Neural cell (in vitro differentiated cells): ENCODE measurements at regions not wholly inside any gene's neighbourhood (a gene's known extent, or its start where the extent isn't known, plus 50 kb on each side); places are given as distances from the start of the nearest gene placed in this dataset.

Source experiments
- EZH2 ChIP-seq: fragments of 200-600, 300-800 bp; shearing (Covaris generic), sonication (generic); IDR thresholded peaks from 2 replicates; pipeline ENCODE4 v1.6.1; 2014; ENCODE audit warnings: antibody characterized with exemption, low read length, borderline replicate concordance, mild to moderate bottlenecking; ENCODE audit not compliant: insufficient read depth, poor library complexity, severe bottlenecking
- MXI1 ChIP-seq: fragments of 450-650 bp; conservative IDR thresholded peaks from 2 replicates; pipeline ENCODE4 v1.6.1; 2014; ENCODE audit warnings: antibody characterized with exemption, mild to moderate bottlenecking; ENCODE audit not compliant: poor library complexity, severe bottlenecking
- REST ChIP-seq: IDR thresholded peaks from 2 replicates; pipeline ENCODE4 v1.6.1; 2012; ENCODE audit warnings: borderline replicate concordance
- SMC3 ChIP-seq: fragments of 450-650 bp; conservative IDR thresholded peaks from 2 replicates; pipeline ENCODE4 v1.6.1; 2014; ENCODE audit warnings: antibody characterized with exemption, mild to moderate bottlenecking, moderate library complexity; ENCODE audit not compliant: poor library complexity
- TF ChIP-seq, protein P1 (sequence below): fragments of 450-650 bp; IDR thresholded peaks from 2 replicates; pipeline ENCODE4 v1.5.1; 2014; ENCODE audit warnings: antibody characterized with exemption, mild to moderate bottlenecking, moderate library complexity; ENCODE audit not compliant: poor library complexity, severe bottlenecking

- TF ChIP-seq MXI1 (no peak), REST (no peak), SMC3 (no peak), EZH2 (no peak)
- TF ChIP-seq, protein P1, sequence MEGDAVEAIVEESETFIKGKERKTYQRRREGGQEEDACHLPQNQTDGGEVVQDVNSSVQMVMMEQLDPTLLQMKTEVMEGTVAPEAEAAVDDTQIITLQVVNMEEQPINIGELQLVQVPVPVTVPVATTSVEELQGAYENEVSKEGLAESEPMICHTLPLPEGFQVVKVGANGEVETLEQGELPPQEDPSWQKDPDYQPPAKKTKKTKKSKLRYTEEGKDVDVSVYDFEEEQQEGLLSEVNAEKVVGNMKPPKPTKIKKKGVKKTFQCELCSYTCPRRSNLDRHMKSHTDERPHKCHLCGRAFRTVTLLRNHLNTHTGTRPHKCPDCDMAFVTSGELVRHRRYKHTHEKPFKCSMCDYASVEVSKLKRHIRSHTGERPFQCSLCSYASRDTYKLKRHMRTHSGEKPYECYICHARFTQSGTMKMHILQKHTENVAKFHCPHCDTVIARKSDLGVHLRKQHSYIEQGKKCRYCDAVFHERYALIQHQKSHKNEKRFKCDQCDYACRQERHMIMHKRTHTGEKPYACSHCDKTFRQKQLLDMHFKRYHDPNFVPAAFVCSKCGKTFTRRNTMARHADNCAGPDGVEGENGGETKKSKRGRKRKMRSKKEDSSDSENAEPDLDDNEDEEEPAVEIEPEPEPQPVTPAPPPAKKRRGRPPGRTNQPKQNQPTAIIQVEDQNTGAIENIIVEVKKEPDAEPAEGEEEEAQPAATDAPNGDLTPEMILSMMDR = no peak
Measured at GRCh38 chr2:196515608-196516007, 123.9 kb upstream of the CCDC150 start.
